Tibial nerve (tissue), 4 donors: ENCODE measurements at regions not wholly inside any gene's neighbourhood (a gene's known extent, or its start where the extent isn't known, plus 50 kb on each side); places are given as distances from the start of the nearest gene placed in this dataset.

Source experiments
- DNase-seq, 2 donors: peaks; one replicate each; pipeline ENCODE4 v3.0.0-alpha.2; 2019; ENCODE audit warnings: low spot score in 2 of 2
- H3K27ac ChIP-seq, 4 donors: fragments of 200-600 bp; sonication (generic) in 3 of 4; one replicate each; pipeline ENCODE4 v1.5.1; 2017 to 2019; ENCODE audit warnings: mild to moderate bottlenecking in 1 of 4
- H3K27me3 ChIP-seq, 2 donors: fragments of 200-600 bp; sonication (generic) in 1 of 2; one replicate each; pipeline versions ENCODE4 v1.5.1 to v1.6.0; 2017 to 2019
- H3K36me3 ChIP-seq, 3 donors: fragments of 200-600 bp; sonication (generic); one replicate each; pipeline ENCODE4 v1.5.1; 2018 to 2019
- H3K4me1 ChIP-seq, 4 donors: fragments of 200-600 bp; sonication (generic) in 3 of 4; one replicate each; pipeline ENCODE4 v1.5.1; 2017 to 2019
- H3K4me3 ChIP-seq, 4 donors: fragments of 200-600 bp; sonication (generic) in 3 of 4; one replicate each; pipeline ENCODE4 v1.5.1; 2017 to 2019; ENCODE audit warnings: mild to moderate bottlenecking in 1 of 4, moderate library complexity in 1 of 4
- H3K9me3 ChIP-seq, 4 donors: fragments of 200-600 bp; sonication (generic) in 3 of 4; one replicate each; pipeline ENCODE4 v1.5.1; 2017 to 2019
- EP300 ChIP-seq, 2 donors: sonication (generic); formaldehyde crosslinking; IDR thresholded peaks; one replicate each; pipeline ENCODE4 v1.6.1; 2017; ENCODE audit warnings: antibody characterized with exemption in 2 of 2, mild to moderate bottlenecking in 1 of 2
- POLR2A ChIP-seq, 2 donors: fragments of 450-650 bp; IDR thresholded peaks; one replicate each; pipeline ENCODE4 v1.6.1; 2017; ENCODE audit warnings: antibody characterized with exemption in 2 of 2, mild to moderate bottlenecking in 2 of 2, moderate library complexity in 2 of 2
- WGBS, 2 donors: methylation state at CpG; one replicate each; pipeline ENCODE4 v1.1.5; 2018; 5-methylcytosine and 5-hydroxymethylcytosine counted together
- TF ChIP-seq, protein P1 (sequence below), 5 experiments: fragments of 200-600 bp in 3 of 5; fragments of 450-650 bp in 2 of 5; sonication (generic) in 3 of 5; IDR thresholded peaks; one replicate each; pipeline ENCODE4 v1.5.1; 2016 to 2019; ENCODE audit warnings: antibody characterized with exemption in 5 of 5, mild to moderate bottlenecking in 3 of 5, moderate library complexity in 2 of 5

DNA sequence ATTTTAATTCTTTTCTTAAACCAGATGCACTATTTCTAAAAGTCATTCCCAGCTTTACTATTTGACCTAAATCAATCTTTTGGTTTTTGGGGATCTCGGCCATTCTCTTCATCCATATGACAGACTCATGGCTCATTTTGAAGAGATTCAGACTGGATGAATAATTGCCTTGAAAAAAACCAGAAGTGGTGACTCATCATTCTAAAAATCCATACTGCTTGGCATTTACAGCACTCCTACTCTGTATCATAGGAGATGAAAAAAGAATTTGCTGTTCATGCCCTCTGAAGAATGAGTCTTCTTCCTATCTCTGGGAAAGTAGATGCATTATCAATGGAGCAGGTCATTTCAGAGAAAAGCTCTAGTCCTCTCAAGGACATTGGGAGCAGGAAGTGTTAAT, 220.5 kb upstream of the RPS6KA3 start:
- no peak for DNase-seq
- Histone ChIP-seq H3K27me3 (peaks cover 0 to 9% of the 10 kb centered on the region in 2 donors), H3K4me1 (no peaks in the 10 kb centered on the region), H3K27ac (no peak overlapping the region), H3K36me3 (no peaks in the 10 kb centered on the region), H3K4me3 (no peak overlapping the region), H3K9me3 (no peaks in the 10 kb centered on the region)
- WGBS, 2 donors = 55 to 58% methylated on average over 1 of the region's 1 CpG
- TF ChIP-seq POLR2A (IDR thresholded peaks at IDR 0.05) (no peak), EP300 (IDR thresholded peaks at IDR 0.05) (no peak)
- TF ChIP-seq, protein P1, sequence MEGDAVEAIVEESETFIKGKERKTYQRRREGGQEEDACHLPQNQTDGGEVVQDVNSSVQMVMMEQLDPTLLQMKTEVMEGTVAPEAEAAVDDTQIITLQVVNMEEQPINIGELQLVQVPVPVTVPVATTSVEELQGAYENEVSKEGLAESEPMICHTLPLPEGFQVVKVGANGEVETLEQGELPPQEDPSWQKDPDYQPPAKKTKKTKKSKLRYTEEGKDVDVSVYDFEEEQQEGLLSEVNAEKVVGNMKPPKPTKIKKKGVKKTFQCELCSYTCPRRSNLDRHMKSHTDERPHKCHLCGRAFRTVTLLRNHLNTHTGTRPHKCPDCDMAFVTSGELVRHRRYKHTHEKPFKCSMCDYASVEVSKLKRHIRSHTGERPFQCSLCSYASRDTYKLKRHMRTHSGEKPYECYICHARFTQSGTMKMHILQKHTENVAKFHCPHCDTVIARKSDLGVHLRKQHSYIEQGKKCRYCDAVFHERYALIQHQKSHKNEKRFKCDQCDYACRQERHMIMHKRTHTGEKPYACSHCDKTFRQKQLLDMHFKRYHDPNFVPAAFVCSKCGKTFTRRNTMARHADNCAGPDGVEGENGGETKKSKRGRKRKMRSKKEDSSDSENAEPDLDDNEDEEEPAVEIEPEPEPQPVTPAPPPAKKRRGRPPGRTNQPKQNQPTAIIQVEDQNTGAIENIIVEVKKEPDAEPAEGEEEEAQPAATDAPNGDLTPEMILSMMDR (IDR thresholded peaks at IDR 0.05) = no peak

DNA sequence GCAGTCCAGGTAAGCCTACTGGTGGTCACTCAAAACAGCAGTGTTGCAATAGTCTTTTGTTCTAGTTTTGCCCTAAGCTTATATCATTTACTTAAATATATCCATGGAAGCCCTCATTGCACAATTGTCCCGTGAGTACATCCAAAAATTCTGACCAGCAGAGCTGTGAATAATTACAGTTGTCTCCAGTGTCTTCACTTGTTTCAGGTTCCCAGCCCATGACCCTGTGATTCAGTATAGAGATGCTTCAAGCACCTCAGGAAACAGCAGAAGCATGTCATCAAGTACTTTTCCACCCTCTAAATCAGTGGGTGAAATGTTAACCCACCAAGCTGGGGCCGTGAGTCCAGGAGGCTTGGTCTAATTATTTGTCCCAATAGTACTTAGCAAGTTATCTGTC, 214.9 kb upstream of the RPS6KA3 start:
- no peak overlapping the region for H3K4me3 ChIP-seq
- H3K4me1 ChIP-seq = no peaks in the 10 kb centered on the region
- no peak overlapping the region for H3K27ac ChIP-seq
- WGBS, 2 donors = 58 to 61% methylated on average over 2 of the region's 2 CpGs
- peaks cover 0 to 4% of the 10 kb centered on the region in 2 donors for H3K27me3 ChIP-seq
- DNase-seq = no peak
- H3K36me3 ChIP-seq = no peaks in the 10 kb centered on the region
- TF ChIP-seq EP300 (IDR thresholded peaks at IDR 0.05) (no peak), POLR2A (IDR thresholded peaks at IDR 0.05) (no peak)
- TF ChIP-seq, protein P1 (IDR thresholded peaks at IDR 0.05) = no peak
- H3K9me3 ChIP-seq = no peaks in the 10 kb centered on the region

DNA sequence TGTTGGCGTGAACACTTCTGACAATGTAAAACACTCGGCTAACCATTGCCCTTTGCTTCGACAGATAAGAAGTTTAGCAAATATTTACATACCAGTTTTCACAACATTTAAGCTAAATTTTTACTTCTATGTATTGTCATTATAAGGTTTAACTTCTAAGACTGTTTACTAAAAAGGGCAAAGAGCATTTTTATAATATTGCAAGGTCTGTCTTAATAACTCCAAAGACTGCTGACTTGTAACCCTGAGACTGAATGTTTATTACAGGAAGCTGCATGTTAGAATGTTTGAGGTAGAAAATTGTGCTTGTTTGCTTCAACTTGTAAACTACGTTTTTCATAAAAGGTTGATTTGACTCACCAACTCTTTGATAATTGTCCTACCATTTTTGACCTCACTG, 213.2 kb upstream of the RPS6KA3 start:
- TF ChIP-seq, protein P1 (IDR thresholded peaks at IDR 0.05) = no peak
- H3K27ac ChIP-seq = no peak overlapping the region
- no peaks in the 10 kb centered on the region for H3K36me3 ChIP-seq
- WGBS, 2 donors = 71 to 77% methylated on average over 4 of the region's 4 CpGs
- no peaks in the 10 kb centered on the region for H3K9me3 ChIP-seq
- no peak for DNase-seq
- no peak overlapping the region for H3K4me3 ChIP-seq
- no peaks in the 10 kb centered on the region for H3K4me1 ChIP-seq
- H3K27me3 ChIP-seq = peaks cover 0 to under 1% of the 10 kb centered on the region in 2 donors

DNA sequence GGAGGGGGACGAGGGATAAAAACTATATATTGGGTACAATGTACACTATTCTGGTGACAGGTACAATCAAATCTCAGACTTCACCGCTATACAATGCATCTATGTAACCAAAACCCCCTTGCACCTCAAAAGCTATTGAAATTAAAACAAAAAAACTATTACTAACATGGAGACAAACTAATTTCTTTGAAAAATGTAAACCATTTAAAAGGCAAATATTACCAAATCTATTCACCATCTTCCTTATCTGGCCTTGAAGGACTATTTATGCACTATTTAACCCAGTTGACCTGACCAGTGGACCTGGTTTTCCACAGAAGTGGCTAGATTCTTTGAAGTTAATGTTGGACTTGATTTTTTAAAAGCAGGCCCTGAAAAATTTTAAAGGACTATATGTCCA, 212.3 kb upstream of the RPS6KA3 start:
- TF ChIP-seq EP300 (IDR thresholded peaks at IDR 0.05) (no peak), POLR2A (IDR thresholded peaks at IDR 0.05) (no peak)
- TF ChIP-seq, protein P1 (IDR thresholded peaks at IDR 0.05) = no peak
- H3K9me3 ChIP-seq = no peaks in the 10 kb centered on the region
- H3K4me3 ChIP-seq = no peak overlapping the region
- H3K27me3 ChIP-seq = no peaks in the 10 kb centered on the region
- no peaks in the 10 kb centered on the region for H3K4me1 ChIP-seq
- no peak for DNase-seq
- WGBS, 2 donors = 65 to 85% methylated on average over 2 of the region's 2 CpGs
- H3K36me3 ChIP-seq = no peaks in the 10 kb centered on the region
- no peak overlapping the region for H3K27ac ChIP-seq

DNA sequence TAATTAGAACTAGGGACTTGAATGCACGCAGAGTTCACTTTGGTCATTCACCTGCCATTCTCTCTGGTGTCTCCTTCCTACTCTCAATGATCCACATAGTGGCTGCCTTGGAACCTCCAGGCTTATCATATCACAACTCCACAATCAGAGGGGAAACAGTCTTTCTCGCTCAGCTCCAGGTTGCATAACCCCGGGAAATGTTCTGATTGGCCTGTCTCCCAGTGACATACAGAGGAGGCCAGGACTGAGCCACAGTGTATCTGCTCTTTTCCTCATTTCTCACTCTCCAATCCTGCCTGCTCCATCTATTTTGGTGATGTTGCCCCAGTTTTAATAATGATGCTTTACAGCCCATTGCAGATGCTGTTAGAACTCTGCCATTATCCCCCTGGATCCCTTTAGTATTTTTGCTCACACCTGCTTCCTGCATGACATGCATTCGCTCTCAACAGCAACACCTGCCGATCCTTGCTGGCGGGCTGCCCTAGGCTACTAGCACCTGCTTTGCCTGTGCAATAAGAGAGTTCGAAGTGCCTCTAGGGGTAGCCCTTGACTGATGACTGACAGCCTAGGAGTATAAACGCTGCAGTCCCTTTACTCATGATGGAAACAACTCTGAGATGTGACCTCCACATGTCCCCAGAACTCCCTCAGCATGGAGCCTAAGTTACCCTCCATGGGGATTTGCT, 211.3 kb upstream of the RPS6KA3 start:
- 80 to 96% methylated on average over 4 to 8 of the region's 8 CpGs for WGBS, 2 donors
- Histone ChIP-seq H3K36me3 (no peaks in the 10 kb centered on the region), H3K27me3 (no peaks in the 10 kb centered on the region), H3K4me3 (no peak overlapping the region), H3K9me3 (no peaks in the 10 kb centered on the region), H3K27ac (no peak overlapping the region), H3K4me1 (no peaks in the 10 kb centered on the region)
- TF ChIP-seq, protein P1 (IDR thresholded peaks at IDR 0.05) = no peak
- DNase-seq = no peak
